GM19452 (cell line): ENCODE measurements at regions not wholly inside any gene's neighbourhood (a gene's known extent, or its start where the extent isn't known, plus 50 kb on each side); places are given as distances from the start of the nearest gene placed in this dataset.

Experiments
- ATAC-seq: cut with Tn5 transposase; IDR thresholded peaks from one replicate; pipeline ENCODE4 v1.9.1; 2021; ENCODE audit not compliant: unreplicated experiment

DNA sequence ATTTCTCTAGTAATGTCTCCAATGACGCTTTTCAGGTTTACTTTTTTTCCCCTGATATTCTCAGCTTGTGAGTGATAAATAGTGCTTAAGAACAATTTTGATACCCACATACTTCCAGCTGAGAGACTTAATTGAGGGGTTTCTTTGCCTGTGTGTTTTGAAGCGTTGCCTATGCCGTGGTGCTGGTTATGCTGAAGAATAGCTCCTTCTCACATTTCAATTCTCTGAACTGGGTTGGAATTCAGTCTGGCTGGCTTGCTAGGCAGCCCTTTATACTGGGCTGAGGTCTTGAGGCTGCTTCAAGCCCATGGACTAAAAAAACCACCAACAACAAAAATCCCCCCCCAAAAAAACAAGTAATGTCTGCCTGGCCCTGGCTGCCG is 87.4 kb downstream of the CHST2 start:
- ATAC-seq = no peak

GRCh38 chr3:143207338-143207961 is 87.9 kb downstream of the CHST2 start:
- peak; percentile 96 for ATAC-seq

GRCh38 chr3:143208976-143209714 is 89.6 kb downstream of the CHST2 start:
- ATAC-seq = no peak

DNA sequence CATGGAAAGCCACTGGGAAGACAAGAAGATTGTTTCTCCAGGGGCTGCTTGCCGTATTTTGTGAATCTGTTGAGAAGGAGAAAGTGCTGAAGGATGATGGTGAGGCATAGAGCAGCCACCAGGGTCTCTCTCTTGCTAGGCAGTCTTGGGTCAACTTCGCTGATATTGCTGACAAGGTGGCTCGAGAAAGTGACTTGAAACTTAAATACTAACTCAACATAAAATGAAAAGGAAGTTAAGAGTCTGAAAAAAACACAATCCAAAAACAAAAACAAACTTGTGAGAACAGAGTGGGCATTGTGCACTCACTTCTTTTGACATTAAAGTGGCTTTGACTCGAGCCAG is 90.1 kb downstream of the CHST2 start:
- ATAC-seq = no peak

- ATAC-seq = no peak
Observed at GRCh38 chr3:143210141-143210540, 90.6 kb downstream of the CHST2 start.

DNA sequence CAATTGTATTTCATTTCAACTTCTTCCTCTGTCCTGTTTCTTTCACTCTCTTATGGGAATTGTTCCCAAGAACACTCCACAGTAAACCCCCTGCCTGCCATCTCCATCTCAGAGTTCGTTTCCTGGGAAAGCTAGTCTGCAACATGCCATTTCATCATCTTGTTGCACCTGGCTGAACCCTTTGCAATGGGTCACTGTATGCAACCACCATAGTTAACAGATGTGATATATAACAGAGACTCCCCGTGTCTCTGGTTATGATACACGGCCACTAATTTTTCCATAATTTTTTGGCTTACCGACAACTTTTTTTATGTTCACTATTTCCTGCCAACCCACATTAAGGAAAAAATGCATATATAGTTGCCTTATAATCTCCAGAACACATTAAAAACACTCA is 95.5 kb downstream of the CHST2 start:
- no peak for ATAC-seq
